Prostate gland (tissue), 2 donors: ENCODE measurements at regions not wholly inside any gene's neighbourhood (a gene's known extent, or its start where the extent isn't known, plus 50 kb on each side); places are given as distances from the start of the nearest gene placed in this dataset.
"Not testable (repeated sequence)": the region's sequence is repeated elsewhere in the genome, so short reads cannot be mapped to it uniquely, and the experiment has no call there.

Experiments
- DNase-seq: peaks from one replicate; pipeline ENCODE4 v3.0.0-alpha.2; 2019; ENCODE audit warnings: low spot score
- H3K27ac ChIP-seq, 2 donors: fragments of 200-600 bp; sonication (generic); 2 replicates each; pipeline ENCODE4 v1.5.1; 2017 to 2019
- H3K27me3 ChIP-seq: fragments of 200-600 bp; sonication (generic); replicated peaks from 2 replicates; pipeline ENCODE4 v1.5.1; 2019; ENCODE audit not compliant: insufficient read depth
- H3K36me3 ChIP-seq, 2 donors: fragments of 200-600 bp; sonication (generic); 1 replicate in 1 of 2; 2 replicates in 1 of 2; pipeline versions ENCODE4 v1.5.1 to v1.8.1; 2017 to 2019
- H3K4me1 ChIP-seq: fragments of 200-600 bp; sonication (generic); replicated peaks from 2 replicates; pipeline ENCODE4 v1.5.1; 2019
- H3K4me3 ChIP-seq, 2 donors: fragments of 200-600 bp; sonication (generic); 2 replicates each; pipeline ENCODE4 v1.5.1; 2017 to 2019
- H3K9me3 ChIP-seq: fragments of 200-600 bp; sonication (generic); 2 replicates; pipeline ENCODE4 v1.5.1; 2017
- POLR2A ChIP-seq: fragments of 450-650 bp; IDR thresholded peaks from one replicate; pipeline ENCODE4 v1.6.1; 2016; ENCODE audit warnings: antibody characterized with exemption, mild to moderate bottlenecking
- POLR2AphosphoS5 ChIP-seq: sonication (generic); formaldehyde crosslinking; IDR thresholded peaks from one replicate; pipeline ENCODE4 v1.6.1; 2017; ENCODE audit warnings: antibody characterized with exemption
- WGBS: methylation state at CpG from one replicate; pipeline ENCODE4 v1.1.5; 2018; 5-methylcytosine and 5-hydroxymethylcytosine counted together
- intact Hi-C: fragments of 100-400 bp; cut with DNase I; formaldehyde crosslinking; loops from one replicate; pipeline ENCODE4 v1.14.2; 2022
- TF ChIP-seq, protein P1 (sequence below), 4 experiments: fragments of 200-600 bp in 2 of 4; fragments of 450-650 bp in 2 of 4; sonication (generic) in 2 of 4; IDR thresholded peaks; 1 replicate in 3 of 4; 2 replicates in 1 of 4; pipeline ENCODE4 v1.5.1; 2016 to 2019; ENCODE audit warnings: antibody characterized with exemption in 4 of 4, mild to moderate bottlenecking in 2 of 4, moderate library complexity in 2 of 4

DNA sequence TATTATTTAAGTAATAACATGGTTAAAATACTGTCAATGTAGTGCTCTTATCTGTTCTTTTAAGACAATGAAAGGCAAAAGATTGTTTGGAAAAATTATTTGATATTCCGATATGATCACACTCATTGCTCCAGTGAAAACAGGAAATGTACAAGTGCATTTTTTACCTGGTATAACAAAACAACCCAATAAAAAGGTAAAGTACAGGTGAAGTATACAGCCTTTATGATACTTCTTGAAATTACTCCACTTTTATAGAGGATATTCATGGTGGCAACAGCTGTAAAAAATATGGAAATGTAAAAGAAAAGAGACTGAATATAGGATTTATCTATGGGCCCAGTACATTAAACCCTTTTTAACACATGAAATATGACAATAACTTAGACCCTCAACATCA is 298.6 kb upstream of the HNRNPA3 start:
- H3K36me3 ChIP-seq, result no peaks in the 10 kb centered on the region
- DNase-seq, result no peak
- no peak overlapping the region for H3K27ac ChIP-seq
- H3K9me3 ChIP-seq, result no peaks in the 10 kb centered on the region
- intact Hi-C loops, result no loop called here
- TF ChIP-seq POLR2A (no peak), POLR2AphosphoS5 (no peak)
- TF ChIP-seq, protein P1, sequence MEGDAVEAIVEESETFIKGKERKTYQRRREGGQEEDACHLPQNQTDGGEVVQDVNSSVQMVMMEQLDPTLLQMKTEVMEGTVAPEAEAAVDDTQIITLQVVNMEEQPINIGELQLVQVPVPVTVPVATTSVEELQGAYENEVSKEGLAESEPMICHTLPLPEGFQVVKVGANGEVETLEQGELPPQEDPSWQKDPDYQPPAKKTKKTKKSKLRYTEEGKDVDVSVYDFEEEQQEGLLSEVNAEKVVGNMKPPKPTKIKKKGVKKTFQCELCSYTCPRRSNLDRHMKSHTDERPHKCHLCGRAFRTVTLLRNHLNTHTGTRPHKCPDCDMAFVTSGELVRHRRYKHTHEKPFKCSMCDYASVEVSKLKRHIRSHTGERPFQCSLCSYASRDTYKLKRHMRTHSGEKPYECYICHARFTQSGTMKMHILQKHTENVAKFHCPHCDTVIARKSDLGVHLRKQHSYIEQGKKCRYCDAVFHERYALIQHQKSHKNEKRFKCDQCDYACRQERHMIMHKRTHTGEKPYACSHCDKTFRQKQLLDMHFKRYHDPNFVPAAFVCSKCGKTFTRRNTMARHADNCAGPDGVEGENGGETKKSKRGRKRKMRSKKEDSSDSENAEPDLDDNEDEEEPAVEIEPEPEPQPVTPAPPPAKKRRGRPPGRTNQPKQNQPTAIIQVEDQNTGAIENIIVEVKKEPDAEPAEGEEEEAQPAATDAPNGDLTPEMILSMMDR (IDR thresholded peaks at IDR 0.05), result no peak
- H3K4me1 ChIP-seq, result no peaks in the 10 kb centered on the region
- no peak overlapping the region for H3K4me3 ChIP-seq
- 67% methylated on average over 1 of the region's 1 CpG for WGBS
- no peaks in the 10 kb centered on the region for H3K27me3 ChIP-seq

DNA sequence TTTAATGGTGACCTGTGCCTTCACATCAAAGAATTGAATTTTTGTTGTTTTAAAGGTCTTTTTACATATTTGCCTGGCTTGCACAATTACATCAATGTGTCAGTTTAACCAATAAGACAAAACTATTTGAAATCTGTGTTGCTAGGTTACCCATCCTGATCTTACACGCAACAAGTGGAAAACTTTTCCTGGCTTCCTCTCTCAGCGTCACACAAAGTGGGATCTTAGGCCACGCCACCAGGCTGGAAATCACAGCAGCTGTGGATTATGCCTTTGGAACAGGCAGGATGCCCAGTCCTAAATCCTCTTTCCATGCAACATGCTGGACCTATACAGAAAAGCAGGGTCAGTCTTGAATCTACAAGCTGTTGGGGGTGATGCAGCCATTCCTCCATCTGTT is 298.2 kb upstream of the HNRNPA3 start:
- no peak overlapping the region for H3K4me3 ChIP-seq
- 84% methylated on average over 3 of the region's 3 CpGs for WGBS
- H3K27me3 ChIP-seq, result no peaks in the 10 kb centered on the region
- DNase-seq, result no peak
- no peaks in the 10 kb centered on the region for H3K36me3 ChIP-seq
- H3K4me1 ChIP-seq, result no peaks in the 10 kb centered on the region
- TF ChIP-seq POLR2AphosphoS5 (no peak), POLR2A (no peak)
- TF ChIP-seq, protein P1 (IDR thresholded peaks at IDR 0.05), result no peak
- no peak overlapping the region for H3K27ac ChIP-seq
- intact Hi-C loops, result no loop called here
- no peaks in the 10 kb centered on the region for H3K9me3 ChIP-seq

DNA sequence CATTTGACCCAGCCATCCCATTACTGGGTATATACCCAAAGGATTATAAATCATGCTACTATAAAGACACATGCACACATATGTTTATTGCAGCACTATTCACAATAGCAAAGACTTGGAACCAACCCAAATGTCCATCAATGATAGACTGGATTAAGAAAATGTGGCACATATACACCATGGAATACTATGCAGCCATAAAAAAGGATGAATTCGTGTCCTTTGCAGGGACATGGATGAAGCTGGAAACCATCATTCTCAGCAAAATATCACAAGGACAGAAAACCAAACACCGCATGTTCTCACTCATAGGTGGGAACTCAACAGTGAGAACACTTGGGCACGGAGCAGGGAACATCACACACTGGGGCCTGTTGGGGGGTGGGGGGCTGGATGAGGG is 290.0 kb upstream of the HNRNPA3 start:
- H3K4me3 ChIP-seq, H3K36me3 ChIP-seq, intact Hi-C loops, H3K9me3 ChIP-seq, H3K27me3 ChIP-seq, H3K27ac ChIP-seq, H3K4me1 ChIP-seq, DNase-seq: not testable (repeated sequence)
- 100% methylated on average over 3 of the region's 3 CpGs for WGBS

DNA sequence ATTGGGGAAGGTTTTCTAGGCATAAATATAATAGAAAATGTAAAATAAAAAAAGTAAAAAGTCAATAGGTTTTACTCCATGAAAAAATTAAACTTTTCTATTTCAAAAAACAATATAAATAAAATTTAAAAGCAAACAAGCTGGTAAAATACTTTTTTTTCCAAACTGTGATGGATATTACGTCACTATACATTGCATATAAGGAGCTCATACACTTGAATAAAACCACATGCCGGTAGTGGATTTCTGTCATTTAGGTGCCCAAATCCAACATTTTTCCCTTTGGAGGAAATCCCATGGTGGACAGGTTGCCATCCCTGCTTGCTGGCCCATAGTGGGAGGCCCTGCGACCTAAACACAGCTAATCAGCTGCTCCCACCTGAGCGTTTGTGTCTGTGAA is 289.4 kb upstream of the HNRNPA3 start:
- intact Hi-C loops, result no loop called here
- TF ChIP-seq, protein P1 (IDR thresholded peaks at IDR 0.05), result no peak
- TF ChIP-seq POLR2AphosphoS5 (no peak), POLR2A (no peak)
- H3K36me3 ChIP-seq, result no peaks in the 10 kb centered on the region
- no peak overlapping the region for H3K4me3 ChIP-seq
- H3K9me3 ChIP-seq, result no peaks in the 10 kb centered on the region
- H3K27me3 ChIP-seq, result no peaks in the 10 kb centered on the region
- no peak overlapping the region for H3K27ac ChIP-seq
- H3K4me1 ChIP-seq, result no peaks in the 10 kb centered on the region
- DNase-seq, result no peak
- 93% methylated on average over 4 of the region's 4 CpGs for WGBS

DNA sequence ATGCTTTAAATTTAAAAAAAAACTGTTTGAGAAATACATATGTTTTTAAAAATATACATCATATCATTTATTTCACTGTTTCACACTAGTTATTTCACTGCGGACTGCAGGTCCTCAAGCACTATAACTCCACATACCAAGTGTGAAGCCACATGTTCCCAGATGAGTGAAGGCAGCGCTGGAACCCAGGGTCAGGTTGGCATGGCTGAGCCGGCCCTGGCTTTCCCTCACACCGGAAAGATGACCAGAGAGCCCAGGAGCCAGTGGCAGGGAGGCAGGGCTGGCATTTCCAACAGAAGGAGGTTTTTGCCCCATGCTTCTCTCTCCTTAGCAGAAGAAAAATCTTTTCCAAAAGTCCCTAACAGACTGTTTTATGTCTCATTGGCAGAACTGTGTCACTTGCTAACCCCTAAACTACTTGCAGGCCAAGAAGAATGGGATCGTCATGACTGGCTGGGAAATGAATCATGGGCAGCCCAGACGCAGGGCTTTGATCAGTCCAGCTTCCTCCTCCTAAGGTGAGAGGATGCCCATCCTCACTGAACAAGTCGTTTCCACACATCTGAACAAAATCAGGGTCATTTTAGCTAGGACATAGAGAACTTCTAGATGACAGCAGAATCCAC is 287.6 kb upstream of the HNRNPA3 start:
- DNase-seq, result no peak
- Histone ChIP-seq H3K27me3 (no peaks in the 10 kb centered on the region), H3K27ac (no peak overlapping the region), H3K9me3 (no peaks in the 10 kb centered on the region), H3K4me3 (no peak overlapping the region), H3K36me3 (no peaks in the 10 kb centered on the region), H3K4me1 (no peaks in the 10 kb centered on the region)
- intact Hi-C loops, result no loop called here
- TF ChIP-seq POLR2AphosphoS5 (no peak), POLR2A (no peak)
- WGBS, result 60% methylated on average over 7 of the region's 7 CpGs

DNA sequence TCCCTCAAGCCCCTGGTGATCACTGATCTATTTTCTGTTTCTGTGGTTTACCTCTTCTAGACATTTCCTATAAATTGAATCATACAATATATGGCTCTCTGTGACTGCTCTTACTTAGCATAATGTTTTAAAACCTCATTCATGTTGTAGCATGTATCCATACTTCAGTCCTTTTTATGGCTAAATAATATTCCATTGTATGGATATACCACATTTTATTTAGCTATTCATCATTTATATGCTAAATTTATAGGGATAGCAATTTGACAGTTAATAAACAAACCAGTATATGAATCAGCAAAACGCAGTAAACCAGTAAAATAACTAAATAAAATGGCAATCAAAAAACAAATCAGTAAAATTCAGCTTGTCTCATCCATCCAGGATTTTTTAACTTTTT is 286.1 kb upstream of the HNRNPA3 start:
- DNase-seq, result no peak
- Histone ChIP-seq H3K4me3 (no peak overlapping the region), H3K27me3 (no peaks in the 10 kb centered on the region), H3K27ac (no peak overlapping the region), H3K36me3 (no peaks in the 10 kb centered on the region), H3K4me1 (no peaks in the 10 kb centered on the region), H3K9me3 (no peaks in the 10 kb centered on the region)
- TF ChIP-seq, protein P1 (IDR thresholded peaks at IDR 0.05), result no peak
- TF ChIP-seq POLR2AphosphoS5 (no peak), POLR2A (no peak)
- intact Hi-C loops, result no loop called here
- WGBS, result 41% methylated on average over 1 of the region's 1 CpG

DNA sequence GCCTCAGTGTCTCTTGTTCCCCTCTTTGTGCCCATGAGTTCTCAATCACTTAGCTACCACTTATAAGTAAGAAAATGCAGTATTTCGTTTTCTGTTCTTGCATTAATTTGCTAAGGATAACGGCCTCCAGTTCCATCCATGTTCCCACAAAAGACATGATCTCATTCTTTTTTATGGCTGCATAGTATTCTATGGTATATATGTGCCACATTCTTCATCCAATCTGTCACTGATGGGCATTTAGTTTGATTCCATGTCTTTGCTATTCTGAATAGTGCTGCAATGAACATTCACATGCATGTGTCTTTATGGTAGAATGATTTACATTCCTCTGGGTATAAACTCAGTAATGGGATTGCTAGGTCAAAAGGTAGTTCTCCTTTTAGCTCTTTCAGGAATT is 283.2 kb upstream of the HNRNPA3 start:
- H3K27ac ChIP-seq, H3K9me3 ChIP-seq, H3K4me1 ChIP-seq, DNase-seq, intact Hi-C loops, H3K36me3 ChIP-seq, H3K27me3 ChIP-seq, H3K4me3 ChIP-seq: not testable (repeated sequence)
- 91% methylated on average over 2 of the region's 2 CpGs for WGBS
